HG03575 (cell line): ENCODE measurements at regions not wholly inside any gene's neighbourhood (a gene's known extent, or its start where the extent isn't known, plus 50 kb on each side); places are given as distances from the start of the nearest gene placed in this dataset.
"Not testable (repeated sequence)": the region's sequence is repeated elsewhere in the genome, so short reads cannot be mapped to it uniquely, and the experiment has no call there.

Experiments
- ATAC-seq: cut with Tn5 transposase; IDR thresholded peaks from one replicate; pipeline ENCODE4 v1.9.1; 2021; ENCODE audit not compliant: unreplicated experiment, insufficient number of reproducible peaks, low FRiP score; ENCODE audit errors: extremely low read depth

GRCh38 chr7:81141257-81142205, 222.7 kb upstream of the SEMA3C start:
- not testable (repeated sequence) for ATAC-seq

GRCh38 chr7:81140775-81141174, 221.9 kb upstream of the SEMA3C start:
- no peak for ATAC-seq

GRCh38 chr7:81140252-81140651, 221.4 kb upstream of the SEMA3C start:
- no peak for ATAC-seq

GRCh38 chr7:81138870-81139269, 220.0 kb upstream of the SEMA3C start:
- ATAC-seq, result no peak

- no peak for ATAC-seq
Measured at GRCh38 chr7:81135324-81135723, 216.5 kb upstream of the SEMA3C start.

GRCh38 chr7:81128011-81128410, 209.2 kb upstream of the SEMA3C start:
- no peak for ATAC-seq

- no peak for ATAC-seq
Measured at GRCh38 chr7:81120803-81121202, 202.0 kb upstream of the SEMA3C start.

GRCh38 chr7:81120111-81120510, 201.3 kb upstream of the SEMA3C start:
- no peak for ATAC-seq

- no peak for ATAC-seq
Measured at GRCh38 chr7:81114633-81115032, 195.8 kb upstream of the SEMA3C start.

- ATAC-seq, result no peak
Measured at GRCh38 chr7:81112731-81113130, 193.9 kb upstream of the SEMA3C start.

- no peak for ATAC-seq
Measured at GRCh38 chr7:81111781-81112540, 193.1 kb upstream of the SEMA3C start.

- ATAC-seq, result no peak
Measured at GRCh38 chr7:81111358-81111757, 192.5 kb upstream of the SEMA3C start.

- no peak for ATAC-seq
Measured at GRCh38 chr7:81110673-81111072, 191.8 kb upstream of the SEMA3C start.

- ATAC-seq, result no peak
Measured at GRCh38 chr7:81098213-81098612, 179.4 kb upstream of the SEMA3C start.

- no peak for ATAC-seq
Measured at GRCh38 chr7:81094952-81095351, 176.1 kb upstream of the SEMA3C start.

- ATAC-seq, result no peak
Measured at GRCh38 chr7:81081616-81082015, 162.8 kb upstream of the SEMA3C start.

GRCh38 chr7:81080553-81080952, 161.7 kb upstream of the SEMA3C start:
- no peak for ATAC-seq

- no peak for ATAC-seq
Measured at GRCh38 chr7:81079746-81080145, 160.9 kb upstream of the SEMA3C start.

GRCh38 chr7:81075150-81075549, 156.3 kb upstream of the SEMA3C start:
- no peak for ATAC-seq

GRCh38 chr7:81074406-81074805, 155.6 kb upstream of the SEMA3C start:
- ATAC-seq, result no peak
